Natural killer cell (primary cell): ENCODE measurements at regions not wholly inside any gene's neighbourhood (a gene's known extent, or its start where the extent isn't known, plus 50 kb on each side); places are given as distances from the start of the nearest gene placed in this dataset.

ENCODE experiments used
- ATAC-seq, 3 donors: fragments of 150-1000 bp in 2 of 3; fragments of 200-7000 bp in 1 of 3; cut with Tn5 transposase; 1 replicate in 1 of 3; 2 replicates in 2 of 3; pipeline ENCODE4 v1.10.0; 2021; ENCODE audit warnings: mild to moderate bottlenecking in 2 of 3, moderate library complexity in 2 of 3
- DNase-seq, 2 donors: peaks; one replicate each; pipeline versions ENCODE4 v3.0.0 to v3.0.0-alpha.2; 2013 to 2021; ENCODE audit warnings: mixed read lengths in 1 of 2
- H3K27ac ChIP-seq: one replicate; pipeline ENCODE4 v1.5.1; 2013; ENCODE audit warnings: mild to moderate bottlenecking, low read length
- H3K27me3 ChIP-seq: one replicate; pipeline ENCODE4 v1.6.1; 2013; ENCODE audit warnings: low read length; ENCODE audit not compliant: control insufficient read depth, insufficient read depth
- H3K36me3 ChIP-seq: one replicate; pipeline ENCODE4 v1.6.1; 2013; ENCODE audit warnings: low read length; ENCODE audit not compliant: control insufficient read depth, insufficient read depth
- H3K4me1 ChIP-seq: one replicate; pipeline ENCODE4 v1.6.1; 2013; ENCODE audit warnings: low read length; ENCODE audit not compliant: control insufficient read depth, insufficient read depth
- H3K4me3 ChIP-seq: one replicate; pipeline ENCODE4 v1.5.1; 2013; ENCODE audit warnings: low read length
- H3K9me3 ChIP-seq: one replicate; pipeline ENCODE4 v1.6.1; 2013; ENCODE audit warnings: low read length; ENCODE audit not compliant: control insufficient read depth, insufficient read depth
- H3K27ac Mint-ChIP-seq, 2 donors: one replicate each; pipeline ENCODE4 v1.8.0; 2022; ENCODE audit warnings: mild to moderate bottlenecking in 2 of 2, mixed read lengths in 2 of 2, moderate library complexity in 1 of 2
- H3K27me3 Mint-ChIP-seq, 2 donors: one replicate each; pipeline ENCODE4 v1.8.0; 2022; ENCODE audit warnings: low read depth in 2 of 2, mixed read lengths in 2 of 2
- H3K36me3 Mint-ChIP-seq: one replicate; pipeline ENCODE4 v1.8.0; 2022; ENCODE audit warnings: mixed read lengths
- H3K4me1 Mint-ChIP-seq, 2 donors: one replicate each; pipeline ENCODE4 v1.8.0; 2022; ENCODE audit warnings: mixed read lengths in 2 of 2
- H3K4me3 Mint-ChIP-seq: one replicate; pipeline ENCODE4 v1.8.0; 2022; ENCODE audit warnings: mild to moderate bottlenecking, moderate library complexity, mixed read lengths
- H3K9me3 Mint-ChIP-seq, 2 donors: one replicate each; pipeline ENCODE4 v1.8.0; 2022; ENCODE audit warnings: mixed read lengths in 2 of 2
- CTCF ChIP-seq: fragments of 200-600 bp; IDR thresholded peaks from one replicate; pipeline ENCODE4 v1.8.0; 2022; ENCODE audit warnings: antibody characterized with exemption
- WGBS: methylation state at CpG from one replicate; pipeline ENCODE4 v1.1.7; 2013; ENCODE audit warnings: missing lambda C conversion rate; ENCODE audit not compliant: insufficient coverage; 5-methylcytosine and 5-hydroxymethylcytosine counted together
- intact Hi-C: fragments of 100-400 bp; cut with micrococcal nuclease; formaldehyde crosslinking; loops from one replicate; pipeline ENCODE4 v1.14.2; 2022

GRCh38 chr5:148708854-148709253 lies 54.5 kb upstream of the HTR4 start:
- peak; percentile 42 to 56 (median 52) for ATAC-seq

GRCh38 chr5:148711961-148712360 lies 57.6 kb upstream of the HTR4 start:
- H3K27ac Mint-ChIP-seq = no peak overlapping the region
- H3K4me1 ChIP-seq = no peaks in the 10 kb centered on the region
- WGBS = 100% methylated on average over 3 of the region's 3 CpGs

More at GRCh38 chr5:148708854-148709253, 54.5 kb upstream of the HTR4 start:
- Mint-ChIP-seq H3K4me3 (no peak overlapping the region), H3K9me3 (peaks cover 0 to 2% of the 10 kb centered on the region in 2 donors), H3K36me3 (no peaks in the 10 kb centered on the region), H3K27ac (no peak overlapping the region), H3K4me1 (peaks cover 0 to 5% of the 10 kb centered on the region in 2 donors), H3K27me3 (peaks cover 15 to 16% of the 10 kb centered on the region in 2 donors)
- DNase-seq = no peak
- no peak overlapping the region for H3K27ac ChIP-seq
- TF ChIP-seq CTCF = no peak
- H3K4me1 ChIP-seq = no peaks in the 10 kb centered on the region
- no peak overlapping the region for H3K4me3 ChIP-seq
- no peaks in the 10 kb centered on the region for H3K36me3 ChIP-seq
- no peaks in the 10 kb centered on the region for H3K27me3 ChIP-seq
- no CpG with 5 or more reads among the region's 1 CpG for WGBS
- H3K9me3 ChIP-seq = no peaks in the 10 kb centered on the region
- intact Hi-C loops = no loop called here

GRCh38 chr5:148713735-148714508 lies 59.6 kb upstream of the HTR4 start:
- H3K27me3 ChIP-seq = no peaks in the 10 kb centered on the region
- H3K4me3 ChIP-seq = no peak overlapping the region
- no peaks in the 10 kb centered on the region for H3K36me3 ChIP-seq
- no peaks in the 10 kb centered on the region for H3K4me1 Mint-ChIP-seq
- H3K27ac ChIP-seq = no peak overlapping the region
- H3K27ac Mint-ChIP-seq = no peak overlapping the region
- H3K27me3 Mint-ChIP-seq = peaks cover 19 to 38% of the 10 kb centered on the region in 2 donors
- H3K4me1 ChIP-seq = no peaks in the 10 kb centered on the region
- intact Hi-C loops = no loop called here
- H3K9me3 Mint-ChIP-seq = no peaks in the 10 kb centered on the region
- H3K36me3 Mint-ChIP-seq = no peaks in the 10 kb centered on the region
- no peak for ATAC-seq
- no peak overlapping the region for H3K4me3 Mint-ChIP-seq
- H3K9me3 ChIP-seq = no peaks in the 10 kb centered on the region
- DNase-seq = no peak
- TF ChIP-seq CTCF = no peak

More at GRCh38 chr5:148711961-148712360, 57.6 kb upstream of the HTR4 start:
- H3K36me3 ChIP-seq = no peaks in the 10 kb centered on the region
- H3K27ac ChIP-seq = no peak overlapping the region
- intact Hi-C loops = no loop called here
- H3K27me3 ChIP-seq = no peaks in the 10 kb centered on the region
- DNase-seq = no peak
- H3K36me3 Mint-ChIP-seq = no peaks in the 10 kb centered on the region
- no peak for ATAC-seq
- peaks cover 0 to 5% of the 10 kb centered on the region in 2 donors for H3K4me1 Mint-ChIP-seq
- H3K27me3 Mint-ChIP-seq = peaks cover 15 to 19% of the 10 kb centered on the region in 2 donors
- H3K4me3 Mint-ChIP-seq = no peak overlapping the region
- H3K4me3 ChIP-seq = no peak overlapping the region
- no peaks in the 10 kb centered on the region for H3K9me3 ChIP-seq
- H3K9me3 Mint-ChIP-seq = no peaks in the 10 kb centered on the region
- no peak for TF ChIP-seq CTCF

- H3K27ac ChIP-seq = no peak overlapping the region
- H3K36me3 ChIP-seq = no peaks in the 10 kb centered on the region
- no peak for TF ChIP-seq CTCF
- intact Hi-C loops = no loop called here
- ATAC-seq (no peak), DNase-seq (no peak)
- WGBS = 90% methylated on average over 4 of the region's 4 CpGs
- Mint-ChIP-seq H3K4me1 (no peaks in the 10 kb centered on the region), H3K27ac (no peak overlapping the region), H3K27me3 (peaks cover 21 to 55% of the 10 kb centered on the region in 2 donors), H3K4me3 (no peak overlapping the region), H3K36me3 (no peaks in the 10 kb centered on the region), H3K9me3 (no peaks in the 10 kb centered on the region)
- H3K9me3 ChIP-seq = no peaks in the 10 kb centered on the region
- peaks cover 3% of the 10 kb centered on the region for H3K27me3 ChIP-seq
- no peaks in the 10 kb centered on the region for H3K4me1 ChIP-seq
- no peak overlapping the region for H3K4me3 ChIP-seq
Measured at GRCh38 chr5:148716716-148717115, 62.4 kb upstream of the HTR4 start.
